Smooth muscle cell of the brain vasculature (primary cell): ENCODE measurements at regions not wholly inside any gene's neighbourhood (a gene's known extent, or its start where the extent isn't known, plus 50 kb on each side); places are given as distances from the start of the nearest gene placed in this dataset.

Experiments used
- DNase-seq: peaks from one replicate; pipeline ENCODE4 v3.0.0-alpha.2; 2012; ENCODE audit warnings: low read depth, low spot score

DNA sequence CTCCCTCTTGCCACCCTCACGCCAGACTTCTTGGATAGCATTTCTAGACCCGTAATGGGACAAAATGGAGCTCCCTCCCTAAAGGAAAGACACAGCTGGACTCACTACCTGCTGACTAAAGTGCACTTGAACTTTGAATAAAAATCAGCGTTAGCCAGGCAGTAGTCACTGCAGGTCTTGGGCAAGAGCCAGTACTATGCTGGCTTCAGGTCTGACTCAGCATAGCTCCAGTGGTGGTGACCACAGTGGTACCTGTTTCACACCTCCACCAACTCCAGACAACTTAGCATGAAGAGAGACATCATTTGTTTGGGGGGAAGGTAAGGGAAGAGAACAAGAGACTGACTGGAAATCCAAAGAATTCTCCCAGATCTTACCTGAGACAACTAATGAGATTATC lies 906.8 kb downstream of the GRIK2 start:
- no peak for DNase-seq

DNA sequence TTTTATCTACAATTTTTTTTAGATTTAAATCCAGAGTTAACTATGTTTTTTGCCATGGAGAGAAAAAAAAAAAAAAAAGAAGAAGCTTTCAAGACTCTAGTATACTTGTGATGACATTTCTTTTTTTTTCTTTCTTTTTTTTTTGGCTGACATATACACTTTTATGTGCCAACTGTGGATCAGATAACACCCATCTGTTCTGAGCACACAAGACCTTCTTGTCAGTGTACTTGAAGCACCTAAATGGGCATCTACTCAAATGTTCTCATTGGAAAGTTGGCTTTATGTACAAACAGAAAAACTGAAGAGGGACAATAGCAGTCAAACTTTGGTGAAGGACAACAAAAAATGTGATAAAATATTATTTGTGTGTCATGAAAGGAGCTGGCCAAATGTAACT lies 904.5 kb downstream of the GRIK2 start:
- no peak for DNase-seq
